Fibroblast of lung (primary cell): ENCODE measurements at regions not wholly inside any gene's neighbourhood (a gene's known extent, or its start where the extent isn't known, plus 50 kb on each side); places are given as distances from the start of the nearest gene placed in this dataset.

Experiments
- DNase-seq, 2 donors: peaks; one replicate each; pipeline versions ENCODE4 v3.0.0 to v3.0.0-alpha.2; 2010; ENCODE audit warnings: low read depth in 2 of 2
- H2AFZ ChIP-seq: 2 replicates; pipeline ENCODE4 v1.5.1; 2012; ENCODE audit warnings: low read length, control low read depth, inconsistent platforms
- H3K27ac ChIP-seq: 2 replicates; pipeline ENCODE4 v1.5.1; 2011; ENCODE audit warnings: low read length, control low read depth; ENCODE audit not compliant: insufficient read depth
- H3K27me3 ChIP-seq: 2 replicates; pipeline ENCODE4 v1.5.1; 2011; ENCODE audit warnings: mild to moderate bottlenecking, low read length; ENCODE audit not compliant: control insufficient read depth, insufficient read depth
- H3K36me3 ChIP-seq: 2 replicates; pipeline ENCODE4 v1.5.1; 2011; ENCODE audit warnings: low read length; ENCODE audit not compliant: control insufficient read depth, insufficient read depth
- H3K4me1 ChIP-seq: 2 replicates; pipeline ENCODE4 v1.5.1; 2011; ENCODE audit warnings: low read length; ENCODE audit not compliant: control insufficient read depth, insufficient read depth; ENCODE audit errors: extremely low read depth
- H3K4me2 ChIP-seq: 2 replicates; pipeline ENCODE4 v1.5.1; 2011; ENCODE audit warnings: low read length, control low read depth; ENCODE audit not compliant: insufficient read depth; ENCODE audit errors: extremely low read depth
- H3K4me3 ChIP-seq, 4 experiments: fragments of 200-600 bp in 1 of 4; sonication (generic) in 1 of 4; replicated peaks in 1 of 4; 2 replicates each; pipeline ENCODE4 v1.5.1; 2011 to 2016; ENCODE audit warnings: low read length in 4 of 4, low read depth in 3 of 4, mild to moderate bottlenecking in 3 of 4, control low read depth in 2 of 4, inconsistent platforms in 1 of 4, mixed read lengths in 1 of 4; ENCODE audit not compliant: insufficient read depth in 1 of 4; ENCODE audit errors: control extremely low read depth in 1 of 4
- H3K79me2 ChIP-seq: 2 replicates; pipeline ENCODE4 v1.5.1; 2012; ENCODE audit warnings: mild to moderate bottlenecking, low read length, inconsistent platforms; ENCODE audit not compliant: control insufficient read depth, insufficient read depth
- H3K9ac ChIP-seq: 2 replicates; pipeline ENCODE4 v1.5.1; 2011; ENCODE audit warnings: mild to moderate bottlenecking, low read length, control low read depth; ENCODE audit not compliant: insufficient read depth
- H3K9me3 ChIP-seq: 2 replicates; pipeline ENCODE4 v1.5.1; 2012; ENCODE audit warnings: low read depth, low read length; ENCODE audit not compliant: control insufficient read depth, insufficient read depth
- H4K20me1 ChIP-seq: 2 replicates; pipeline ENCODE4 v1.5.1; 2011; ENCODE audit warnings: low read length; ENCODE audit not compliant: control insufficient read depth, insufficient read depth; ENCODE audit errors: extremely low read depth
- EZH2 ChIP-seq: IDR thresholded peaks from 2 replicates; pipeline ENCODE4 v1.5.1; 2012; ENCODE audit warnings: low read length, control low read depth, mild to moderate bottlenecking; ENCODE audit errors: missing control alignments
- TF ChIP-seq, protein P1 (sequence below), 2 donors: IDR thresholded peaks in 1 of 2; conservative IDR thresholded peaks in 1 of 2; 1 replicate in 1 of 2; 2 replicates in 1 of 2; pipeline ENCODE4 v1.5.1; 2011 to 2012; ENCODE audit warnings: low read length in 2 of 2, control low read depth in 1 of 2, inconsistent platforms in 1 of 2, low read depth in 1 of 2, mild to moderate bottlenecking in 1 of 2

DNA sequence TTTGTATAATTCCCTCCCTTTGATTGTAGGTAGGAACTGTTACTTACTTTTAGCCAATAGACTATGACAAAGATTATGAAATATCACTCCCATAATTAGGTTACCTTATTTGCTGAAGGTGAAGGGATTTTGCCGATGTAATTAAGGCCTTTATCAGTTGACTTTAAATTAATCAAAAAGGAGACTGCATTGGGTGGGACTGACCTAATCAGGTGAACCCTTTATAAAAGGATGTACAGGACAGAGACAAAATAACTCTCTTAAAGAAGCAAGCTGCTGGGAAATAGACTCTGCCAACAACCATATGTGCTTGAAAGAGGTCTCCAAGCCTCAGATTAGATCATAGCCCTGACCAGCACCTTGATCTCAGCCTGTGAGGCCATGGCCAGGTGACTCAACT lies 167.6 kb downstream of the SOX3 start:
- no peak overlapping the region for H3K9ac ChIP-seq
- H3K4me1 ChIP-seq, result no peaks in the 10 kb centered on the region
- no peaks in the 10 kb centered on the region for H3K36me3 ChIP-seq
- H3K4me2 ChIP-seq, result no peak overlapping the region
- no peak overlapping the region for H2AFZ ChIP-seq
- no peak overlapping the region for H3K4me3 ChIP-seq
- TF ChIP-seq EZH2, result no peak
- TF ChIP-seq, protein P1, sequence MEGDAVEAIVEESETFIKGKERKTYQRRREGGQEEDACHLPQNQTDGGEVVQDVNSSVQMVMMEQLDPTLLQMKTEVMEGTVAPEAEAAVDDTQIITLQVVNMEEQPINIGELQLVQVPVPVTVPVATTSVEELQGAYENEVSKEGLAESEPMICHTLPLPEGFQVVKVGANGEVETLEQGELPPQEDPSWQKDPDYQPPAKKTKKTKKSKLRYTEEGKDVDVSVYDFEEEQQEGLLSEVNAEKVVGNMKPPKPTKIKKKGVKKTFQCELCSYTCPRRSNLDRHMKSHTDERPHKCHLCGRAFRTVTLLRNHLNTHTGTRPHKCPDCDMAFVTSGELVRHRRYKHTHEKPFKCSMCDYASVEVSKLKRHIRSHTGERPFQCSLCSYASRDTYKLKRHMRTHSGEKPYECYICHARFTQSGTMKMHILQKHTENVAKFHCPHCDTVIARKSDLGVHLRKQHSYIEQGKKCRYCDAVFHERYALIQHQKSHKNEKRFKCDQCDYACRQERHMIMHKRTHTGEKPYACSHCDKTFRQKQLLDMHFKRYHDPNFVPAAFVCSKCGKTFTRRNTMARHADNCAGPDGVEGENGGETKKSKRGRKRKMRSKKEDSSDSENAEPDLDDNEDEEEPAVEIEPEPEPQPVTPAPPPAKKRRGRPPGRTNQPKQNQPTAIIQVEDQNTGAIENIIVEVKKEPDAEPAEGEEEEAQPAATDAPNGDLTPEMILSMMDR (conservative IDR thresholded peaks at IDR 0.05 in 1 of 2, IDR thresholded peaks at IDR 0.05 in 1 of 2; ENCODE audit: low read depth in 1 of 2, low read length in 2 of 2), result no peak
- H3K27me3 ChIP-seq, result no peaks in the 10 kb centered on the region
- no peaks in the 10 kb centered on the region for H3K9me3 ChIP-seq
- H4K20me1 ChIP-seq, result no peaks in the 10 kb centered on the region
- no peak for DNase-seq
- H3K79me2 ChIP-seq, result no peaks in the 10 kb centered on the region
- H3K27ac ChIP-seq, result no peak overlapping the region

DNA sequence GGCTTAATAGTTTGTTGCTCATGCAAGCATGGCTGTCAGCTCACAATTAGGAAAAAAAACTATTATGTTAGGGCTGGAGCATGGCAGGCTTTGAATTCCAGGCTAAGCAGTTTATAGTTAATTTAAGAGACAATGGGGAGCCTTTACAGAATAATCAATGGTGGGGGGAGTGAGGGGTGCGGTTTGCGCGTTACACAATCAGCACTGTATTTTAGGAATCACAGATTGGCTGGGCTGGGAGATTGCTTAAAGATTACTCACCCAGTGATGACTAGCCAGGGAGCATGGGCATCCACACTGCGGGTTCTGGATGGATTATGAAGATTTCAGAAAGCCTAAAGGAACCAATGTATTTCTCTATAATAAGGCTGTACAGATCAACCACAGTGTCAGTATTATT lies 186.6 kb downstream of the SOX3 start:
- DNase-seq, result peak in 1 of 2 donors; percentile 82
- no peaks in the 10 kb centered on the region for H3K9me3 ChIP-seq
- no peak overlapping the region for H3K9ac ChIP-seq
- H3K36me3 ChIP-seq, result no peaks in the 10 kb centered on the region
- no peaks in the 10 kb centered on the region for H3K27me3 ChIP-seq
- H2AFZ ChIP-seq, result no peak overlapping the region
- no peaks in the 10 kb centered on the region for H3K79me2 ChIP-seq
- H3K27ac ChIP-seq, result no peak overlapping the region
- H3K4me2 ChIP-seq, result no peak overlapping the region
- H3K4me1 ChIP-seq, result no peaks in the 10 kb centered on the region
- H3K4me3 ChIP-seq, result no peak overlapping the region
- H4K20me1 ChIP-seq, result no peaks in the 10 kb centered on the region
- TF ChIP-seq, protein P1 (conservative IDR thresholded peaks at IDR 0.05 in 1 of 2, IDR thresholded peaks at IDR 0.05 in 1 of 2; ENCODE audit: low read depth in 1 of 2, low read length in 2 of 2), result no peak
- TF ChIP-seq EZH2, result no peak

GRCh38 chrX:140317462-140317861 lies 187.4 kb downstream of the SOX3 start:
- Histone ChIP-seq H3K9me3 (no peaks in the 10 kb centered on the region), H3K27ac (no peak overlapping the region), H3K36me3 (no peaks in the 10 kb centered on the region), H3K4me3 (no peak overlapping the region), H3K4me1 (no peaks in the 10 kb centered on the region), H3K27me3 (no peaks in the 10 kb centered on the region), H3K4me2 (no peak overlapping the region), H3K9ac (no peak overlapping the region), H3K79me2 (no peaks in the 10 kb centered on the region), H4K20me1 (no peaks in the 10 kb centered on the region), H2AFZ (no peak overlapping the region)
- no peak for DNase-seq
- TF ChIP-seq, protein P1 (conservative IDR thresholded peaks at IDR 0.05 in 1 of 2, IDR thresholded peaks at IDR 0.05 in 1 of 2; ENCODE audit: low read depth in 1 of 2, low read length in 2 of 2), result no peak
- no peak for TF ChIP-seq EZH2
